HK-2 (cell line): ENCODE measurements at regions not wholly inside any gene's neighbourhood (a gene's known extent, or its start where the extent isn't known, plus 50 kb on each side); places are given as distances from the start of the nearest gene placed in this dataset.

Source experiments
- DNase-seq: peaks from one replicate; pipeline ENCODE4 v3.0.0-alpha.2; 2018; ENCODE audit not compliant: unreplicated experiment

DNA sequence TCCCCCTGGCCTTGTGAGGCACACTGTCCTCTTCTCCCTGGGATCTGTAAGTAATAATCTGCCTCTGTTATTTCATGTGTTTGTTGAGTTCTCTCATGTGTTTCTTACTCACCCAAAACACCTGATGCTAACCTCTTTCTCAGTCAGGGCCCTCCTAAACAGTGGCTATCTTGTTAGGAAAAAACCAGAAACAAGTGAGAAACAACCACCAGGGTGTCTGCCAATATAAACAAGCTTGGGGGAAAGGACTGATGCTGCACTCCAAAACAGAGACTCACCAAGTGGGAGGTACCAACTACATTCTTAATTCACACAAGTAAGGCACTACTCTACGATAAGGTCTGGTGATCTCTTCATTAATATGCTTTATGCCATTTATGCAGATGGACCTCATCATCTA is 564.4 kb downstream of the SEMA5A start:
- DNase-seq, result no peak

DNA sequence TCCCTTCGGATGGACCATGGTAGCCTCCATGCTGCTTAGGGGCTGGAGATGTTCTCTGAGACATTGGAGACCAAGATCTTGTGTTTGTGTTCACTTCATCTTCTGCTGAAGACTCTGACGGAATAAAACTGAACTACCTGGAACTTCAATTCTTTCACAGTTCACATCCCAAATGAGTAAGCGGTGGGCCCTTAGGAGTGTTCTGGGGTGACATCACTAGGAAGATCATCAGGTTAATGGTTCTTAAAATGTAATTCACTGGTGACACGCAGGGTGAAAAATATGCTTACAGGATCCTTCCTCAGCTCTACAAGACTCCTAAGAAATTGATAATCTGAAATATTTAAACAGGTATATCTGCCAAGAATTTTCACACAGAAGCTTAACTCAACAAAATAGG is 561.5 kb downstream of the SEMA5A start:
- DNase-seq, result peak; percentile 11
